Fibroblast of the aortic adventitia (primary cell): ENCODE measurements at regions not wholly inside any gene's neighbourhood (a gene's known extent, or its start where the extent isn't known, plus 50 kb on each side); places are given as distances from the start of the nearest gene placed in this dataset.

Source experiments
- DNase-seq: peaks from one replicate; pipeline ENCODE4 v3.0.0-alpha.2; 2010; ENCODE audit warnings: low read depth
- H3K4me3 ChIP-seq: 2 replicates; pipeline ENCODE4 v1.5.1; 2011; ENCODE audit warnings: low read depth, mild to moderate bottlenecking, control low read depth, low read length, moderate library complexity
- CTCF ChIP-seq: IDR thresholded peaks from 2 replicates; pipeline ENCODE4 v1.5.1; 2011; ENCODE audit warnings: mild to moderate bottlenecking, low read length, control low read depth, inconsistent platforms; ENCODE audit not compliant: insufficient read depth

GRCh38 chr2:163367825-163368582 is 367.8 kb downstream of the FIGN start:
- no peak overlapping the region for H3K4me3 ChIP-seq
- no peak for DNase-seq
- no peak for TF ChIP-seq CTCF

- DNase-seq, result no peak
- no peak overlapping the region for H3K4me3 ChIP-seq
- no peak for TF ChIP-seq CTCF
Measured at GRCh38 chr2:163364736-163365135, 371.1 kb downstream of the FIGN start.

GRCh38 chr2:163353551-163353950 is 382.3 kb downstream of the FIGN start:
- H3K4me3 ChIP-seq, result no peak overlapping the region
- no peak for DNase-seq
- no peak for TF ChIP-seq CTCF

- TF ChIP-seq CTCF, result no peak
- H3K4me3 ChIP-seq, result no peak overlapping the region
- no peak for DNase-seq
Measured at GRCh38 chr2:163351966-163352365, 383.8 kb downstream of the FIGN start.

GRCh38 chr2:163351143-163351542 is 384.7 kb downstream of the FIGN start:
- TF ChIP-seq CTCF, result no peak
- no peak for DNase-seq
- H3K4me3 ChIP-seq, result no peak overlapping the region

- no peak for TF ChIP-seq CTCF
- peak; percentile 60 for DNase-seq
- H3K4me3 ChIP-seq, result peak overlapping the region; percentile 53
Measured at GRCh38 chr2:163348857-163349380, 386.9 kb downstream of the FIGN start.
